ENCODE measurements at regions not wholly inside any gene's neighbourhood (a gene's known extent, or its start where the extent isn't known, plus 50 kb on each side); places are given as distances from the start of the nearest gene placed in this dataset.

- DNase-seq (ENCODE audit: low read depth), result no peak
Measured at GRCh38 chr2:16252891-16253290, 312.5 kb downstream of the MYCN start.

- no peak for DNase-seq (ENCODE audit: low read depth)
Measured at GRCh38 chr2:16252251-16252650, 311.9 kb downstream of the MYCN start.

GRCh38 chr2:16251511-16252225, 311.3 kb downstream of the MYCN start:
- DNase-seq (ENCODE audit: low read depth), result no peak

GRCh38 chr2:16250886-16251285, 310.5 kb downstream of the MYCN start:
- DNase-seq (ENCODE audit: low read depth), result no peak

- DNase-seq (ENCODE audit: low read depth), result no peak
Measured at GRCh38 chr2:16250466-16250865, 310.1 kb downstream of the MYCN start.

- DNase-seq (ENCODE audit: low read depth), result no peak
Measured at GRCh38 chr2:16250056-16250425, 309.7 kb downstream of the MYCN start.

- no peak for DNase-seq (ENCODE audit: low read depth)
Measured at GRCh38 chr2:16249246-16250055, 309.1 kb downstream of the MYCN start.

- no peak for DNase-seq (ENCODE audit: low read depth)
Measured at GRCh38 chr2:16248571-16249105, 308.3 kb downstream of the MYCN start.

GRCh38 chr2:16247326-16248122, 307.2 kb downstream of the MYCN start:
- DNase-seq (ENCODE audit: low read depth), result no peak

- no peak for DNase-seq (ENCODE audit: low read depth)
Measured at GRCh38 chr2:16246911-16247310, 306.6 kb downstream of the MYCN start.

GRCh38 chr2:16246281-16246850, 306.0 kb downstream of the MYCN start:
- no peak for DNase-seq (ENCODE audit: low read depth)

- DNase-seq (ENCODE audit: low read depth), result no peak
Measured at GRCh38 chr2:16245481-16246054, 305.2 kb downstream of the MYCN start.

- no peak for DNase-seq (ENCODE audit: low read depth)
Measured at GRCh38 chr2:16244966-16245320, 304.6 kb downstream of the MYCN start.

- no peak for DNase-seq (ENCODE audit: low read depth)
Measured at GRCh38 chr2:16244153-16244965, 304.0 kb downstream of the MYCN start.

GRCh38 chr2:16243411-16243996, 303.2 kb downstream of the MYCN start:
- DNase-seq (ENCODE audit: low read depth), result no peak

GRCh38 chr2:16242906-16243305, 302.6 kb downstream of the MYCN start:
- no peak for DNase-seq (ENCODE audit: low read depth)

GRCh38 chr2:16241166-16242160, 301.1 kb downstream of the MYCN start:
- DNase-seq (ENCODE audit: low read depth), result no peak

GRCh38 chr2:16240402-16240801, 300.1 kb downstream of the MYCN start:
- DNase-seq (ENCODE audit: low read depth), result no peak

- DNase-seq (ENCODE audit: low read depth), result no peak
Measured at GRCh38 chr2:16239296-16239850, 299.0 kb downstream of the MYCN start.
